ENCODE measurements at regions not wholly inside any gene's neighbourhood (a gene's known extent, or its start where the extent isn't known, plus 50 kb on each side); places are given as distances from the start of the nearest gene placed in this dataset.

DNA sequence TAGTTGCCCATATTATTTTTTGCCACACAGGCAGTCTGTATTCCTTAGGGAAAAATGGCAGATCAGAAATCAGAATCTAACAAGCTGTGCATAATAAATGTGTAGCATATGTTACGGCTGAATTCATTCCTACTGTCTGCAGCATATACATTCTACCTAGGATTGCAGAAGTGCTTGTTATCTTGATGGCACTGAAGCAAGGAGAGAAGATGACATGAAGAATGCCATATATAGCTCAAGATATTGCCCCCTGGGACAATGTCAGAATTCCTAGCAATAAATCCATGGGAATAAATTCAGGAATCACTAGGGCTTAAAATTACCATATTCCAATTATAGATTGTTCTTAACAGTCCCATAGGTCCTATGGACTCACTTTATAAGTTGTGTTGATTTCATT lies 293.0 kb upstream of the CNR1 start:
- Histone ChIP-seq H3K27ac (no peak overlapping the region), H3K4me3 (no peak overlapping the region)
- TF ChIP-seq, protein P1, sequence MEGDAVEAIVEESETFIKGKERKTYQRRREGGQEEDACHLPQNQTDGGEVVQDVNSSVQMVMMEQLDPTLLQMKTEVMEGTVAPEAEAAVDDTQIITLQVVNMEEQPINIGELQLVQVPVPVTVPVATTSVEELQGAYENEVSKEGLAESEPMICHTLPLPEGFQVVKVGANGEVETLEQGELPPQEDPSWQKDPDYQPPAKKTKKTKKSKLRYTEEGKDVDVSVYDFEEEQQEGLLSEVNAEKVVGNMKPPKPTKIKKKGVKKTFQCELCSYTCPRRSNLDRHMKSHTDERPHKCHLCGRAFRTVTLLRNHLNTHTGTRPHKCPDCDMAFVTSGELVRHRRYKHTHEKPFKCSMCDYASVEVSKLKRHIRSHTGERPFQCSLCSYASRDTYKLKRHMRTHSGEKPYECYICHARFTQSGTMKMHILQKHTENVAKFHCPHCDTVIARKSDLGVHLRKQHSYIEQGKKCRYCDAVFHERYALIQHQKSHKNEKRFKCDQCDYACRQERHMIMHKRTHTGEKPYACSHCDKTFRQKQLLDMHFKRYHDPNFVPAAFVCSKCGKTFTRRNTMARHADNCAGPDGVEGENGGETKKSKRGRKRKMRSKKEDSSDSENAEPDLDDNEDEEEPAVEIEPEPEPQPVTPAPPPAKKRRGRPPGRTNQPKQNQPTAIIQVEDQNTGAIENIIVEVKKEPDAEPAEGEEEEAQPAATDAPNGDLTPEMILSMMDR (IDR thresholded peaks at IDR 0.05): no peak
- no peak for DNase-seq (ENCODE audit: low spot score)

DNA sequence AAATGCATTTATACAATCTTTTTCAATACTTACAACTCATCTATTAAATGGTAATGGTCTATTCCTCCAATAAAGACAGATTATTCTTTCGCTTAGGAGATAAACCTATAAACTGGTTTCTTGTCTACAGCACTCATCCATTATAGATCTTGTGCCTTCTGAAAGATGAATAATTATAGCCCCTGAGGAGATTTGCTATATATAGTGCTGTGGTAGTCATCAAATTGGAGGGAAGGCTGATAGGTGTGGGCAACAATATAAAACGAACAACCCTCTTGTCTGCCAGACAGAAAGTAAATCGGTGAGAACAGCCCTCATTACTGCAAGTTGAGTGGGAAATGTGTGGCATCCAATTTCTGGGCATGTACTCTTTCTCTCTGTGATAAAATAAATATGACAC lies 292.5 kb upstream of the CNR1 start:
- TF ChIP-seq, protein P1 (IDR thresholded peaks at IDR 0.05): no peak
- Histone ChIP-seq H3K4me3 (no peak overlapping the region), H3K27ac (no peak overlapping the region)
- no peak for DNase-seq (ENCODE audit: low spot score)

DNA sequence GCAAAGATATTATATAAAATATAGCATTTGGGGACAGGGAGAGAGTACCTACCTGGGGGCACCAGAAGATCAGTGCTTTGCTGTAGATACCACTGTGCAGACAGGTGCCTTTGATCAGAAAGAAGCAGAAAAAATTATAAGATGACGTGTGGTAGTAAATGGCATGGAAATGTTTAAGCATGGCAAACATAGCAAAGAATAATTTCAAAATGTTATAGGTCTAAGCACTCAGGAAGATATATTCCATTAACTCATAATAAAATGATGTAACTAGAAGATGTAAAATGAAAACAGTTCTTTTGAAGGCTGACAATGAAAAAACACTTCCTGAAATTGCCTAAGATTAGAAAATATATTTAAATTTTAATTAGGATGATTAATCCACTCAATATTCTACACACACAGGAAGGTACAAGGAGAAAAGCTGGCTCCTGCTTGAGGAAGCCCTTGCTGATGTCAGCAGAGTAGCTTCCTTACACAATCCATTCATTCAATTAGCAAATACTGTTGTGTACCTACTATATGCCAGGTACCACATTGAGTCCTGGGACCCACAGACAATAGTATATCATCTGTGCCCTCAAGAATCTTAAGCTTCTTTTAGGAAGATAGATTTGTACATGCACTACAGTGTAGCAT lies 290.2 kb upstream of the CNR1 start:
- DNase-seq (ENCODE audit: low spot score): no peak
- TF ChIP-seq, protein P1 (IDR thresholded peaks at IDR 0.05): no peak
- Histone ChIP-seq H3K4me3 (no peak overlapping the region), H3K27ac (no peak overlapping the region)

DNA sequence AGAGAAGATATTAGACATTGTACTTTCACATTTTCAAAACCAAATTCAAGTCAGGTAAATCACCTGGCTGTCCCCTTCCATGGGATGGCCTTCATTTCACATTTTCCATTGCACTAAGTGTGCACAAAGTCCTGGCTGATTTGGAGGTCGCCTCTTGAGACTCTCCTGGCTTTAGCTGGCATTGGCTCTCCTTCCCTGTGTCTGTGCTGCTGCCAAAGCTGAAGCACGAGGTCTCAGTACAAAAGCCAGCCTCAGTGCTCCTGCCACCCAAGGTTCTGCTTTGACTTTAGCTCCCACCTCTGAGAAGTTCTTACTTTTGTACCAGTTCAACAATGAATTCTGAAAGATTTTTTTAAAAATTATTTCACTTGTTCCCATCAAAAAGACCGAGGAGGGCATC lies 289.2 kb upstream of the CNR1 start:
- TF ChIP-seq, protein P1 (IDR thresholded peaks at IDR 0.05): no peak
- no peak overlapping the region for H3K4me3 ChIP-seq
- H3K27ac ChIP-seq: no peak overlapping the region
- no peak for DNase-seq (ENCODE audit: low spot score)

DNA sequence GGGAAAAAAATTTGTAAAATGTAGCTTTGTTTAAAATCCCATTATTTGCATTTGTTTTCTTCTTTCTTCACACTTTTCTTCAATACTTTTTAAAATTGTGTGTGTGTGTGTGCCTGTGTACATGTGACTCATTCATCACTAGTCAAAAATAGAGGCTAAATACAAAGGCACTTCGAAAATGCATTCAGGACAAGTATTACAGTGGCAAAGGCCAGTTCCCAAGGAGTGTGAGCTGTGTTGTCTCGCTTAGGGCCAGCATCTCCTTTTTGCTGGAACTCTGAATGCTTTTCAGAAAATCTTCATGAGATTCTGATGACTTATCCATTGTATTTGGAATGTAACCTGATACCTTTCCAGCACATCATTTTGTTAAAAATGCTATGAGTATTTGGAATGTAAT lies 288.5 kb upstream of the CNR1 start:
- no peak for DNase-seq (ENCODE audit: low spot score)
- H3K4me3 ChIP-seq: no peak overlapping the region
- no peak overlapping the region for H3K27ac ChIP-seq
- TF ChIP-seq, protein P1 (IDR thresholded peaks at IDR 0.05): no peak

DNA sequence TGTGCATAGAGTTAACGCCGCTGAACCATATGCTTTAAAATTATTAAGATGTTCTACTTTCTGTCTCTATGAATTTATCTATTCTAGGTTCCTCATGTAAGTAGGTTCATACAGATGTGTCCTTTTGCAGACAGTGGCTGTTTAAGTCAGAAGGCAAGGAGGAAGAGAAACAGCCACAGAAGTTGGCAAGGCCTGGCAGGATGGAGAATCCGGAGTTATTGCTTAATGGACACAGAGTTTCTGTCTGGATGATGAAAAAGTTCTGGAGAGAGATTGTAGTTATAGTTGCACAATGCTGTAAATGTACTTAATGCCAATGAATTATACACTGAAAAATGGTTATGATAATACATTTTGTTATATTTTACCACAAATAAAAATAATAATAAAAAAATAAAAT lies 283.6 kb upstream of the CNR1 start:
- H3K27ac ChIP-seq: no peak overlapping the region
- no peak overlapping the region for H3K4me3 ChIP-seq
- DNase-seq (ENCODE audit: low spot score): no peak
- TF ChIP-seq, protein P1 (IDR thresholded peaks at IDR 0.05): no peak

DNA sequence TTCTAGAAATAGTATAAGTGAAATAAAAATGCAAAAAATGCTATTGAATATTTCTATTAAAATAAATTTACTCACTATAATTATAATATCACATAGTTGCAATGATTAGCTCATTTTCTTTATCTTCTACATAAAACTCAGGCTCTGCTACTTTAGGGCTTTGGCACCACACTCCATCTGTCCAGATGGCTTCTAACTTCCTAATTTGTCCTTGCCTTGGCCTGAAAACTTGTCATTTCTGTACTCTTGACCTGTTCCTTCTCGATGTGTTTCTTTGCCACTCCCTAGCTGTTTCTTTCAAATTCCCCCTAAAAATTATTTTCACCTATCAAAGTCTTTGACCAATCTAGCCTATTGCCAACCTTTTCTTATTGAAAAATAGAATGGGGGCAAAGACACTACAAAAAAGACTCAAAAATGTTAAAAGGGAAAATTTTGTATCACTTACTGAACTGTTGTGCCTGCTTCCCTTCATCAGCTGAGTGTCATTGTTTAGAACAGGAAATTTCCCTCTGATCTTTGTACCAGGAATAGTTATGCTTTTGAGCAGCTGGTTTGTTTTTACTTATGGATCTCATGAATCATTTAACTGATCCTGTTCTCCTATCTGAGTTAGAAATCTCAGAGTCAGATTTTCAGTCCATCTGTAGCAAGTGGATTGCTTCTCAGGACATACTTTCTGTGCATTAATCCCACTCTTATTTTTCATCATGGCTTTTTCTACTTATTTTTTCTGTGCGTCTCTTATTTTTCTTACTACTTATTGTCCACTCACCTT lies 279.2 kb upstream of the CNR1 start:
- no peak for DNase-seq (ENCODE audit: low spot score)
- TF ChIP-seq, protein P1 (IDR thresholded peaks at IDR 0.05): no peak
- no peak overlapping the region for H3K27ac ChIP-seq
- H3K4me3 ChIP-seq: no peak overlapping the region

Measured in coronary artery (tissue), 2 donors.